CD4-positive, alpha-beta T cell (primary cell): ENCODE measurements at regions not wholly inside any gene's neighbourhood (a gene's known extent, or its start where the extent isn't known, plus 50 kb on each side); places are given as distances from the start of the nearest gene placed in this dataset.

Experiments
- ATAC-seq: fragments of 200-7000 bp; cut with Tn5 transposase; one replicate; pipeline ENCODE4 v1.10.0; 2022; ENCODE audit warnings: mild to moderate bottlenecking; ENCODE audit not compliant: poor library complexity
- CTCF ChIA-PET: fragments of 350-600 bp; sonication (Branson Sonifier 250); formaldehyde crosslinking; loops from one replicate; lab custom pipeline; 2021; ENCODE audit warnings: antibody characterized with exemption, inconsistent platforms; lab: Charles Lee
- POLR2A ChIA-PET: fragments of 350-600 bp; sonication (Branson Sonifier 250); formaldehyde crosslinking; loops from one replicate; lab custom pipeline; 2021; ENCODE audit warnings: antibody characterized with exemption, inconsistent platforms; lab: Charles Lee
- DNase-seq, 14 experiments: peaks; one replicate each; pipeline ENCODE4 v3.0.0-alpha.2; 2013 to 2020; ENCODE audit warnings: mixed read lengths in 2 of 14
- H3K27ac ChIP-seq, 2 donors: one replicate each; pipeline versions ENCODE4 v1.5.1 to v1.7.0; 2013; ENCODE audit warnings: low read length in 2 of 2, low read depth in 1 of 2, mild to moderate bottlenecking in 1 of 2
- H3K27me3 ChIP-seq, 2 experiments: 1 replicate in 1 of 2; 2 replicates in 1 of 2; pipeline versions ENCODE4 v1.6.1 to v1.7.0; 2013; ENCODE audit warnings: low read length in 2 of 2, control low read depth in 1 of 2, mild to moderate bottlenecking in 1 of 2, moderate library complexity in 1 of 2; ENCODE audit not compliant: insufficient read depth in 2 of 2, control insufficient read depth in 1 of 2
- H3K36me3 ChIP-seq: one replicate; pipeline ENCODE4 v1.6.1; 2013; ENCODE audit warnings: low read length, control low read depth; ENCODE audit not compliant: insufficient read depth
- H3K4me1 ChIP-seq: one replicate; pipeline ENCODE4 v1.6.1; 2013; ENCODE audit warnings: low read length, control low read depth; ENCODE audit not compliant: insufficient read depth
- H3K4me3 ChIP-seq: one replicate; pipeline ENCODE4 v1.5.1; 2013; ENCODE audit warnings: mild to moderate bottlenecking, low read length, moderate library complexity
- H3K9me3 ChIP-seq, 2 experiments: 1 replicate in 1 of 2; 2 replicates in 1 of 2; pipeline versions ENCODE4 v1.6.1 to v1.7.0; 2013; ENCODE audit warnings: low read length in 2 of 2, mild to moderate bottlenecking in 2 of 2, control low read depth in 1 of 2, moderate library complexity in 1 of 2; ENCODE audit not compliant: control insufficient read depth in 1 of 2, insufficient read depth in 1 of 2
- H3K27ac Mint-ChIP-seq: one replicate; pipeline ENCODE4 v1.8.0; 2020; ENCODE audit warnings: mixed read lengths
- H3K27me3 Mint-ChIP-seq: one replicate; pipeline ENCODE4 v1.8.0; 2021; ENCODE audit warnings: mixed read lengths
- H3K36me3 Mint-ChIP-seq: one replicate; pipeline ENCODE4 v1.8.0; 2021; ENCODE audit warnings: low read depth, mixed read lengths
- H3K4me1 Mint-ChIP-seq: one replicate; pipeline ENCODE4 v1.8.0; 2021; ENCODE audit warnings: low read depth, mixed read lengths
- H3K4me3 Mint-ChIP-seq: one replicate; pipeline ENCODE4 v1.8.0; 2020; ENCODE audit warnings: mild to moderate bottlenecking, mixed read lengths
- H3K9me3 Mint-ChIP-seq: one replicate; pipeline ENCODE4 v1.8.0; 2020; ENCODE audit warnings: mixed read lengths
- CTCF ChIP-seq: fragments of 200-600 bp; IDR thresholded peaks from one replicate; pipeline ENCODE4 v1.8.0; 2022; ENCODE audit warnings: antibody characterized with exemption, mild to moderate bottlenecking
- intact Hi-C, 2 experiments: fragments of 100-400 bp; cut with DNase I in 1 of 2; cut with micrococcal nuclease in 1 of 2; formaldehyde crosslinking; loops; one replicate each; pipeline versions ENCODE4 v1.15.1 to v1.9.0; 2023 to 2025; cut with DNase I, micrococcal nuclease

- Histone ChIP-seq H3K27me3 (no peaks in the 10 kb centered on the region), H3K27ac (no peak overlapping the region), H3K4me3 (no peak overlapping the region), H3K4me1 (no peaks in the 10 kb centered on the region), H3K9me3 (no peaks in the 10 kb centered on the region), H3K36me3 (no peaks in the 10 kb centered on the region)
- ChIA-PET CTCF (no interaction called here), POLR2A (no interaction called here)
- Mint-ChIP-seq H3K36me3 (no peaks in the 10 kb centered on the region), H3K27me3 (peaks cover 29% of the 10 kb centered on the region), H3K27ac (no peak overlapping the region), H3K4me3 (no peak overlapping the region), H3K9me3 (peaks cover 5% of the 10 kb centered on the region), H3K4me1 (no peaks in the 10 kb centered on the region)
- no peak for TF ChIP-seq CTCF
- intact Hi-C loops, result no loop called here
- no peak for DNase-seq
- no peak for ATAC-seq
Measured at GRCh38 chr5:112479418-112479817, 60.3 kb upstream of the EPB41L4A start.

- ChIA-PET POLR2A (no interaction called here), CTCF (no interaction called here)
- no peak overlapping the region for H3K27ac ChIP-seq
- H3K9me3 ChIP-seq, result no peaks in the 10 kb centered on the region
- TF ChIP-seq CTCF, result no peak
- no peak overlapping the region for H3K27ac Mint-ChIP-seq
- DNase-seq (no peak), ATAC-seq (no peak)
- H3K36me3 Mint-ChIP-seq, result no peaks in the 10 kb centered on the region
- H3K4me1 ChIP-seq, result no peaks in the 10 kb centered on the region
- no peaks in the 10 kb centered on the region for H3K4me1 Mint-ChIP-seq
- intact Hi-C loops, result no loop called here
- no peak overlapping the region for H3K4me3 Mint-ChIP-seq
- no peak overlapping the region for H3K4me3 ChIP-seq
- H3K9me3 Mint-ChIP-seq, result peaks cover 5% of the 10 kb centered on the region
- H3K36me3 ChIP-seq, result no peaks in the 10 kb centered on the region
- no peaks in the 10 kb centered on the region for H3K27me3 ChIP-seq
- H3K27me3 Mint-ChIP-seq, result peaks cover 38% of the 10 kb centered on the region
Measured at GRCh38 chr5:112480501-112480900, 61.4 kb upstream of the EPB41L4A start.

- H3K4me1 Mint-ChIP-seq, result no peaks in the 10 kb centered on the region
- Histone ChIP-seq H3K27me3 (no peaks in the 10 kb centered on the region), H3K27ac (no peak overlapping the region), H3K4me1 (no peaks in the 10 kb centered on the region), H3K9me3 (no peaks in the 10 kb centered on the region), H3K4me3 (no peak overlapping the region), H3K36me3 (no peaks in the 10 kb centered on the region)
- H3K27ac Mint-ChIP-seq, result no peak overlapping the region
- H3K27me3 Mint-ChIP-seq, result peaks cover 43% of the 10 kb centered on the region
- peaks cover 5% of the 10 kb centered on the region for H3K9me3 Mint-ChIP-seq
- no peak for TF ChIP-seq CTCF
- ChIA-PET CTCF (no interaction called here), POLR2A (no interaction called here)
- intact Hi-C loops, result no loop called here
- ATAC-seq (no peak), DNase-seq (no peak)
- no peaks in the 10 kb centered on the region for H3K36me3 Mint-ChIP-seq
- no peak overlapping the region for H3K4me3 Mint-ChIP-seq
Measured at GRCh38 chr5:112483704-112484103, 64.6 kb upstream of the EPB41L4A start.
